ENCODE measurements at regions not wholly inside any gene's neighbourhood (a gene's known extent, or its start where the extent isn't known, plus 50 kb on each side); places are given as distances from the start of the nearest gene placed in this dataset.

DNA sequence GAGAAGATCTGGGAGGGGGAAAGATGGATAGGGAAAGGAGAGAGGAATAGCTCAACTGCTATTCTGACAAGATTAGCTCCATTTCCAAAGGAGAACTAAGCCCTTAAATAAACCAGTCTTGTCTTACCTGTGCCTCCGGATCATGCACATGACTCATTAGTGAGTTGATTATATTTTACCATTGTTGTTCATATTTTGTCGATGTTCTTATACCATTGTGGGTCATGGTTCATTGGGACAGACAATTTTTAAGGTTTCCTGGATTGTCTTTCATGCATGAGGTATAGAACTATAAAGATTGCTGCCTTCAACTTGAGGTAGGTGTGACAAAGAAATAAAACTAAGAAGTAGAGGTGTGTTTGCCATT lies 243.0 kb upstream of the ATP2B1 start:
- TF ChIP-seq, protein P1, sequence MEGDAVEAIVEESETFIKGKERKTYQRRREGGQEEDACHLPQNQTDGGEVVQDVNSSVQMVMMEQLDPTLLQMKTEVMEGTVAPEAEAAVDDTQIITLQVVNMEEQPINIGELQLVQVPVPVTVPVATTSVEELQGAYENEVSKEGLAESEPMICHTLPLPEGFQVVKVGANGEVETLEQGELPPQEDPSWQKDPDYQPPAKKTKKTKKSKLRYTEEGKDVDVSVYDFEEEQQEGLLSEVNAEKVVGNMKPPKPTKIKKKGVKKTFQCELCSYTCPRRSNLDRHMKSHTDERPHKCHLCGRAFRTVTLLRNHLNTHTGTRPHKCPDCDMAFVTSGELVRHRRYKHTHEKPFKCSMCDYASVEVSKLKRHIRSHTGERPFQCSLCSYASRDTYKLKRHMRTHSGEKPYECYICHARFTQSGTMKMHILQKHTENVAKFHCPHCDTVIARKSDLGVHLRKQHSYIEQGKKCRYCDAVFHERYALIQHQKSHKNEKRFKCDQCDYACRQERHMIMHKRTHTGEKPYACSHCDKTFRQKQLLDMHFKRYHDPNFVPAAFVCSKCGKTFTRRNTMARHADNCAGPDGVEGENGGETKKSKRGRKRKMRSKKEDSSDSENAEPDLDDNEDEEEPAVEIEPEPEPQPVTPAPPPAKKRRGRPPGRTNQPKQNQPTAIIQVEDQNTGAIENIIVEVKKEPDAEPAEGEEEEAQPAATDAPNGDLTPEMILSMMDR (IDR thresholded peaks at IDR 0.05) = no peak

GRCh38 chr12:89951050-89951693 lies 242.5 kb upstream of the ATP2B1 start:
- TF ChIP-seq, protein P1 (IDR thresholded peaks at IDR 0.05) = no peak

DNA sequence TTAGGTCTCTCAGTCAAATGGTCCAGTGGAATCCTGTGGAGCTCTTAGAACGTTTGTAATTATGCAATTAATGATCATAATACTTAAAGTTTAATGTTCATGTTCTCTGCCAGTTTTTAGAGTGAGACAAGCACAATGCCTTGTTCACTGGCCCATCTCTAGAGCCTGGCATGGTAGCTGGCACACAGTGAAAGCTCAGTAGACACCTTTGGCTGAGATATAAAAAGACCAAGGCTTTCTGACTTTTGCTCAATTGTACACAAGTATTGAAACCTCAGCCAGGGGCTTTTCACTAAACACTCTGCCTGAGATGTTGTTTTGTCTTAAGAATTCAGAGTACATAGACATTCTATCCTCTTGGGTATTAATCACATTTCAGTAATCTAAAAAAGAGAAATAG lies 241.8 kb upstream of the ATP2B1 start:
- TF ChIP-seq, protein P1 (IDR thresholded peaks at IDR 0.05) = no peak

- TF ChIP-seq, protein P1 (IDR thresholded peaks at IDR 0.05) = no peak
Observed at GRCh38 chr12:89949457-89950195, 241.0 kb upstream of the ATP2B1 start.

DNA sequence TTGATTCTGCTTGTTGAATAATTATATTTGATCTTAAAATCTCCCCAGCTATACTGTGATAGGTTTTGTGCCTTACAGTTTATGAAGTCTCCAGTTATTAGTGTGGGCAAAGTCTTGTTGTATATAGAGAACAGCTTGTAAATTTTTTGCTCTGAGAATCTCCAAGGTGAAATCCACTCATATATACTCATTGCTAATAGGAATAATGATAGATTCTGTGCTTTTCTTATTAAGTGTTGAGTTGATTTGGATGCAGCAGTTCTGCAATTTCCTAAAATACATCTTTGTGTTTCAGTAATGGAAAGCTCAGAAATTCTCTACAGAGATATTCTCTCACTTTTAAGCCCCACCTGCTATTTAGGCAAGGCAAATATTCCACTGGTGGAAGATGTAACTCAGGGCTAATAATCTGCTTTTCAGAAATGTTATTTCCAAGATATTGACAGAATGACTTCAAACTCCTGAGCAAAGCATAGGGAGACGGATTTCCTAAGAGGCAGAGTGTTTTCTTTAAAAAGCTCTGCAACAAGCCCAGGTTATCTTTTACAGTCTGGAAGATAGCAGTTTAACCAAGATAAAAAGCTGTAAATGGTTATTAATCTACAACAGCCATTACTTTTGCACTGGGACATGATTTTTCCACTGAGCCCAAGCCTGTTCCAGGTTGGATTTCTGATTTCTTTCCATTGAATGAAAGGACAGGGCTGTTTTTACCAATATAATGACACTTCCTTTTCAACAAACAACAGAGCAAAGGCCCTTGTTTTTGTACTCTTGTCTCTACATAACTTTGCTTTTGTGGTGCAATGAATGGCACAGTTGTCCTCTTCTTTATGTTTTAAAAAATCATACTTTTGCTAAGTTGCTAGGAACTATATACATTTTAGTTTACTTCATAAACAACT lies 239.9 kb upstream of the ATP2B1 start:
- TF ChIP-seq, protein P1 (IDR thresholded peaks at IDR 0.05) = no peak

DNA sequence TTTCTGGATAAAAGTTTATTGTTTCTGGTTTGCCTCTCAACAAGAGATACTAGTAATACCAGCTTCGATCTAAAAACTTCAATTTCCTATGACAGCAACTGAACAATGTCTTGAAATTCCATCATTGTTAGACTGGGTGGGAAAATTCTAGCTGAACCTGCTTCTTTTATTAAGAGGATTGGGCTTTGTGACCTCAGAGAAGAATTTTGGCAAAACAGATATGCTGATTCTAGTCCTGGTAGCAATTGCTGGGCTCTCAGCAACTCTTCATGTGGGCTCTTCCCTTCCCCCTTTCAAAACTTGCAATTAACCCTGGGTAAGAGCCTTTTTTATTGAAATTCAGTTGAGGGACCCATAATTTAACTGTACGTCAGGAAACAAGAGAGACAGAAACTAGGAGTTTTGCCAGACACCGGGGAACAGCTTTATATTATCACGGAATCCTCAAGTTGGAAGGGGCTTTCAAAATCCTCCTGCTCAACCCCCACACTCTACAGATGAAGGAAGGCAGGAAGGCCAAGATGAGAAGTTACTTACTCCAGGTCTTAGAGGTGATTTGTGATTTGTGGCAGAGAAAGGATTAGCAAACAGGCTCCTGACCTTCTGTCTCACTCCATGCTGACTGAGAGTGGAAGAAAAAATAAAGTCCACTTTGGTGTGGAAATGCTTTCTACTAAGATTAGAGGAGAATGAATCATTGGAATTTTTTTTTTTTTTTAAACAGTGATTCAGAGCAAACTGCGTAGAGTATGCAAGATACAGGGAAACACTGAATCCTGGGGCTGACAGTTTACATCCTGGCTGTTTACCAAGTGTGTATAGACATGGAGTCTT lies 239.0 kb upstream of the ATP2B1 start:
- TF ChIP-seq, protein P1 (IDR thresholded peaks at IDR 0.05) = no peak

Data from LNCAP (cell line).